A204.1 (cell line): ENCODE measurements at regions not wholly inside any gene's neighbourhood (a gene's known extent, or its start where the extent isn't known, plus 50 kb on each side); places are given as distances from the start of the nearest gene placed in this dataset.

Experiments
- FAIRE-seq: peaks from 2 replicates; lab custom pipeline; 2012; peaks lifted over from hg19 to GRCh38; lab: Jason Lieb, UNC

GRCh38 chr4:167290678-167291077 is 56.4 kb upstream of the SPOCK3 start:
- FAIRE-seq = peak; percentile 97

GRCh38 chr4:167308876-167309275 is 74.6 kb upstream of the SPOCK3 start:
- no peak for FAIRE-seq

DNA sequence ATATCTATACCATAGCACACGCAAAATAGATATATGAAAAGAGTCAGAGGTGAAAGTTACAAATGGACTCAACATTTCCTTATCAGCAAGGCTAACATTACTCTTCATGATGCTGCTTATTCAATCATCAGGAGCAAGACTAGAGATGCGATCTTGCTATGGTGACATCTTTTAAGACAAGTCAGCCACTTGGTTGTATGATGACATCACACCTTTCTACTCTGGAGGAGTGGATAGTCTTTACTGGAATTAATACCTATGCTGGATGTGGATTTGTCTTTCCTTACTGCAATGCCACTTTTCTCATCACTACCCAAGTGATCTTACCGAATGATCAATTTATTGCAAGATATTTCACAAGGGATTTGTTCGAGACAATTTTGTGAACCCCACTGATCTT is 87.0 kb upstream of the SPOCK3 start:
- no peak for FAIRE-seq

- no peak for FAIRE-seq
Observed at GRCh38 chr4:167339781-167340180, 105.5 kb upstream of the SPOCK3 start.

- FAIRE-seq = no peak
Observed at GRCh38 chr4:167359711-167360110, 125.4 kb upstream of the SPOCK3 start.

GRCh38 chr4:167379076-167379835 is 145.0 kb upstream of the SPOCK3 start:
- no peak for FAIRE-seq

DNA sequence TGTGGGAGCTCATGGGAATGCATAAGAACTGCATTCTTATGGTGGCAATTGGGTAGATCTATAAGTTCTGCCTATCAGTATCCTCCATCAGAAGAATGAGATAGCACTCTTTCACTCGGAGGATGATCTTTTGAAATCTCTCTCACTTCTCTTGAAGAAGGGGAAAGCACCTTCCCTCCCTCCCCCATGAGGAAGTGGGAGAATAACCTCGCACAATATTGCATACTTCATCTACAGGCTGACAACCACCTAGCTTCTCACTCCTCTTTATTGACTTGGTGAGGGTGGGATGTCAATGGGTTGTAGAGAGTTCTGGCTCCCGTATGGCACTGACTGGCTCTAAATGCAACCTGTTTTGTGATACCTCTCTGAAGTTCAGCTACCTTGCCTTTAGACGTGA is 146.7 kb upstream of the SPOCK3 start:
- FAIRE-seq = no peak

GRCh38 chr4:167383291-167383690 is 149.0 kb upstream of the SPOCK3 start:
- FAIRE-seq = no peak

DNA sequence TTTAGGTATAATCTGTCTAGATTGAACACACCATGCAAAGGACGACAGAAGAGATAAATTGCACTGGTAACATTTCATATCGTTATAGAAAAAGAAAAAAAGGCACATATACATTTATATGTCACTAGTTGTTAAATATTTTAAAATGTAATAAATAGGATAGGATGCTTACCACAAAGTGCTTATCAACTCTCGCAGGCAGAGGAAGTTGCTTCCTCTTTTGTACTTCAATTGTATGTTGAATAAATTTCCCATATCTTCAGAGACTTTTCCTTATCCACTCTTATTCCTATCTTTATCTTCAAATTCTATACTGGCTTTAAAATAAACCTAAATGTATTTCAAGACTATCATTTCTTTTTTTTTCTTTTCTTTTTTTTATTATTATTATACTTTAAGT is 163.3 kb upstream of the SPOCK3 start:
- no peak for FAIRE-seq

- no peak for FAIRE-seq
Observed at GRCh38 chr4:167399201-167399600, 164.9 kb upstream of the SPOCK3 start.

DNA sequence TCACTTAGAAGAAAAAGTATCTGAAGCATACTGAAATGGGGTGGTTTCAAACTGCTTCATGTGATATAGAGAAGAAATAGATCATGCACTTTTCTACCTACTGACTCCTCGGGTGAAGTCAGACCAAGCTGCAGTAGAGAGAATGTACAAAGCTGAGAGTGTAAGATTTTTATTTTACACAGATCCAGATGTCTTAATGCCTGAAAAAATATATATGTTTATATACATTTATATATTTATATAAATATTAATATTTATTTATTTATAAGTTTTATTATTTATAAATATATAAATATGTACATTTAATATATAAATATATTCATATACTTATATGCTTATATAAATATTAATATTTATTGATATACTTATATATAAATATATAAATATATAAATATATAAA is 171.9 kb upstream of the SPOCK3 start:
- FAIRE-seq = no peak

GRCh38 chr4:167415461-167415860 is 181.2 kb upstream of the SPOCK3 start:
- no peak for FAIRE-seq

GRCh38 chr4:167419468-167420140 is 185.3 kb upstream of the SPOCK3 start:
- no peak for FAIRE-seq

DNA sequence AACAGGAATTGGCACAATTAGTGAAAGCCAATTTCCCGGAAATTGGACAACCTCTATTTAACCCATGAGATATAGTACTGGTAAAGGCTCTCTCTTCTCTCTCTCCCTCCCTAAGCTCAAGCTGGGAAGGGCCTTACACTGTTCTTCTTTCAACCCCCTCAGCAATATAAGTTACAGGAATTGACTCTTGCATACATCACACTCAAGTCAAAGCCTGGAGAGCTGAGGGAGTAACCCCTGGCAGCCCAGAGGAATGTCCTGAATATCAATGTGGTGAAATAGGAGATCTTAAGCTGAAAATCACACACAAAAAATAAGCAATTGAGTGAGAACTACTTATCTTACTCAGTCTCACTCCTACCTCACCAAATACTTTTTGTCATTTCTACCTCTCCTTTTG is 186.9 kb upstream of the SPOCK3 start:
- no peak for FAIRE-seq

- no peak for FAIRE-seq
Observed at GRCh38 chr4:167424341-167425256, 190.3 kb upstream of the SPOCK3 start.

DNA sequence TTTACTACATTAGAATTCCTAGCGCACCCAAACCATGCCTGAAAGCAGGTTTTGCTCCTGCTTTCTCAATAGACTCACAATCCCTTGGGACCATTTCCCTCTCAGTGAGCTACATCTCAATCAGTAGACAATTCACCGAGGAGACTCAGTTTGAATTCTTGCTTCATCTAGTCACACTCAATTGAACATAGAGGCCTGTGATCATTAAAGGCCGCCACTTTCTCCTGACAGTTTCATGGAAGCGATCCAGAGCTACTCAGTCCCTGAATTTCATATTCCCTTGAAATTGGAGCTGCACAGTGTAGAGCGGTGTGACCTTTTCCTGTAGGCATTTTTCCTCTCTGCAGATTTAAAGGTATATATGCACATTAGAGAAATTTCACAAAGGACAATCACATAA is 193.9 kb upstream of the SPOCK3 start:
- FAIRE-seq = no peak

GRCh38 chr4:167431371-167431770 is 197.1 kb upstream of the SPOCK3 start:
- no peak for FAIRE-seq

GRCh38 chr4:167435786-167436185 is 201.5 kb upstream of the SPOCK3 start:
- no peak for FAIRE-seq

GRCh38 chr4:167443841-167444240 is 209.5 kb upstream of the SPOCK3 start:
- FAIRE-seq = no peak

DNA sequence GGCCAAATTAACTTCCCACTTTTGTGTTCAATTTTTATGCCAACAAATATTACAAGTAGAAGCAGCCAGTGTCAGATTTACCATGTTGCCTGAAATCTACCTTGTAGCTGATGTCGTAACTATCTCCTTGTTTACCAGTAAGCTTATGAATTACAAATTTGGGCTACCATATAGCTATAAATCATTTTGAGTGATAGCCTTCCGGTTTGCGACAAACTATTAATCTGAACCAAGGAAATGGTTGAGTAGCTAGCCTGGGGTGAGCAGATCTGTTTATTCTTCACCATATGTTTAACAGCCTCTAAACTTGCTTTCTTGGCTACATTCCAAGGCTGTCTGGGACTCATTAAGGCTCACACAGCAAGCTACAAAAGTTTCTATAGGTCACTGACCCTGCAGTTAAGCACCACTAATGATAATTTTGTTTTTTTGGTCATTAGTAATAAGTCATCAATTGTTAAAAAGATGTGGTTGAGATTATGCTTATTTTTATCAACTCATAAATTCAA is 218.7 kb upstream of the SPOCK3 start:
- FAIRE-seq = no peak

GRCh38 chr4:167456619-167457018 is 222.3 kb upstream of the SPOCK3 start:
- no peak for FAIRE-seq

DNA sequence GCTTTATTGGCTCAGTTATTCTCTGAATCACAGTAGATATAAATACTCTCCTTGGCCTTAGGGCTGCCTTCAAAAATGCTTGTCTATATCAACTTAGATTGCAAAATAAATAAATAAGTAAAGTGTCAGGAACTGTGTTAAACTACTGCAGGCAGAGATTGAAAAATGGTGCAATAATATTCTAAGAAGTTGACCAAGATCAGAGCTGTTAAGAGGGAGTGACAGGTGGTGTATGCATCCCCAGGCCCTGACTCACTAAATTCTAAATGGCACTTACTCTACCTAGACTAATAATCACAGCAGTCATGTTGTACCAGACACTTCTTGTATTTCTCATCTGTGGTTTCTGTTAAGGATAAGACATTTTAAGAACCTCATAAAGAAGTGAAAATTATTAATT is 235.1 kb upstream of the SPOCK3 start:
- no peak for FAIRE-seq

GRCh38 chr4:167475951-167476350 is 241.7 kb upstream of the SPOCK3 start:
- no peak for FAIRE-seq
